ENCODE measurements at regions not wholly inside any gene's neighbourhood (a gene's known extent, or its start where the extent isn't known, plus 50 kb on each side); places are given as distances from the start of the nearest gene placed in this dataset.

GRCh38 chr9:90446200-90446948 is 196.2 kb downstream of the DIRAS2 start:
- no peaks in the 10 kb centered on the region for H3K9me3 ChIP-seq (ENCODE audit: control insufficient read depth, low read length)
- H3K27me3 ChIP-seq (ENCODE audit: control insufficient read depth, insufficient read depth, low read length), result no peaks in the 10 kb centered on the region
- no peaks in the 10 kb centered on the region for H3K4me1 ChIP-seq (ENCODE audit: control insufficient read depth, insufficient read depth, low read length)
- H3K36me3 ChIP-seq (ENCODE audit: control insufficient read depth, insufficient read depth, low read length), result no peaks in the 10 kb centered on the region
- H3K9ac ChIP-seq (ENCODE audit: low read length), result no peak overlapping the region
- no peak overlapping the region for H3K4me3 ChIP-seq (ENCODE audit: low read length)

GRCh38 chr9:90447773-90448172 is 194.9 kb downstream of the DIRAS2 start:
- no peak overlapping the region for H3K9ac ChIP-seq (ENCODE audit: low read length)

GRCh38 chr9:90449213-90449925 is 193.3 kb downstream of the DIRAS2 start:
- H3K9ac ChIP-seq (ENCODE audit: low read length), result no peak overlapping the region
- H3K9me3 ChIP-seq (ENCODE audit: control insufficient read depth, low read length), result no peaks in the 10 kb centered on the region
- no peaks in the 10 kb centered on the region for H3K27me3 ChIP-seq (ENCODE audit: control insufficient read depth, insufficient read depth, low read length)
- H3K36me3 ChIP-seq (ENCODE audit: control insufficient read depth, insufficient read depth, low read length), result no peaks in the 10 kb centered on the region
- H3K4me1 ChIP-seq (ENCODE audit: control insufficient read depth, insufficient read depth, low read length), result no peaks in the 10 kb centered on the region
- H3K4me3 ChIP-seq (ENCODE audit: low read length), result no peak overlapping the region

More at GRCh38 chr9:90447773-90448172, 194.9 kb downstream of the DIRAS2 start:
- Histone ChIP-seq H3K9me3 (ENCODE audit: control insufficient read depth, low read length) (no peaks in the 10 kb centered on the region), H3K27me3 (ENCODE audit: control insufficient read depth, insufficient read depth, low read length) (no peaks in the 10 kb centered on the region), H3K4me1 (ENCODE audit: control insufficient read depth, insufficient read depth, low read length) (no peaks in the 10 kb centered on the region), H3K4me3 (ENCODE audit: low read length) (no peak overlapping the region), H3K36me3 (ENCODE audit: control insufficient read depth, insufficient read depth, low read length) (no peaks in the 10 kb centered on the region)

GRCh38 chr9:90451804-90452203 is 190.8 kb downstream of the DIRAS2 start:
- no peaks in the 10 kb centered on the region for H3K9me3 ChIP-seq (ENCODE audit: control insufficient read depth, low read length)
- no peaks in the 10 kb centered on the region for H3K27me3 ChIP-seq (ENCODE audit: control insufficient read depth, insufficient read depth, low read length)
- no peaks in the 10 kb centered on the region for H3K36me3 ChIP-seq (ENCODE audit: control insufficient read depth, insufficient read depth, low read length)
- H3K9ac ChIP-seq (ENCODE audit: low read length), result no peak overlapping the region
- H3K4me3 ChIP-seq (ENCODE audit: low read length), result no peak overlapping the region
- H3K4me1 ChIP-seq (ENCODE audit: control insufficient read depth, insufficient read depth, low read length), result no peaks in the 10 kb centered on the region

GRCh38 chr9:90455316-90455715 is 187.3 kb downstream of the DIRAS2 start:
- H3K4me3 ChIP-seq (ENCODE audit: low read length), result no peak overlapping the region
- H3K36me3 ChIP-seq (ENCODE audit: control insufficient read depth, insufficient read depth, low read length), result no peaks in the 10 kb centered on the region
- H3K9ac ChIP-seq (ENCODE audit: low read length), result no peak overlapping the region
- H3K4me1 ChIP-seq (ENCODE audit: control insufficient read depth, insufficient read depth, low read length), result no peaks in the 10 kb centered on the region
- H3K27me3 ChIP-seq (ENCODE audit: control insufficient read depth, insufficient read depth, low read length), result no peaks in the 10 kb centered on the region
- H3K9me3 ChIP-seq (ENCODE audit: control insufficient read depth, low read length), result no peaks in the 10 kb centered on the region

GRCh38 chr9:90457386-90458190 is 185.0 kb downstream of the DIRAS2 start:
- Histone ChIP-seq H3K27me3 (ENCODE audit: control insufficient read depth, insufficient read depth, low read length) (no peaks in the 10 kb centered on the region), H3K4me3 (ENCODE audit: low read length) (no peak overlapping the region), H3K9ac (ENCODE audit: low read length) (no peak overlapping the region), H3K36me3 (ENCODE audit: control insufficient read depth, insufficient read depth, low read length) (no peaks in the 10 kb centered on the region), H3K9me3 (ENCODE audit: control insufficient read depth, low read length) (no peaks in the 10 kb centered on the region), H3K4me1 (ENCODE audit: control insufficient read depth, insufficient read depth, low read length) (no peaks in the 10 kb centered on the region)

GRCh38 chr9:90458485-90458884 is 184.1 kb downstream of the DIRAS2 start:
- Histone ChIP-seq H3K36me3 (ENCODE audit: control insufficient read depth, insufficient read depth, low read length) (no peaks in the 10 kb centered on the region), H3K4me3 (ENCODE audit: low read length) (no peak overlapping the region), H3K9me3 (ENCODE audit: control insufficient read depth, low read length) (no peaks in the 10 kb centered on the region), H3K9ac (ENCODE audit: low read length) (no peak overlapping the region), H3K4me1 (ENCODE audit: control insufficient read depth, insufficient read depth, low read length) (no peaks in the 10 kb centered on the region), H3K27me3 (ENCODE audit: control insufficient read depth, insufficient read depth, low read length) (no peaks in the 10 kb centered on the region)

GRCh38 chr9:90459321-90459720 is 183.3 kb downstream of the DIRAS2 start:
- Histone ChIP-seq H3K4me3 (ENCODE audit: low read length) (no peak overlapping the region), H3K36me3 (ENCODE audit: control insufficient read depth, insufficient read depth, low read length) (no peaks in the 10 kb centered on the region), H3K27me3 (ENCODE audit: control insufficient read depth, insufficient read depth, low read length) (no peaks in the 10 kb centered on the region), H3K9me3 (ENCODE audit: control insufficient read depth, low read length) (no peaks in the 10 kb centered on the region), H3K9ac (ENCODE audit: low read length) (no peak overlapping the region), H3K4me1 (ENCODE audit: control insufficient read depth, insufficient read depth, low read length) (no peaks in the 10 kb centered on the region)

GRCh38 chr9:90460220-90460619 is 182.4 kb downstream of the DIRAS2 start:
- Histone ChIP-seq H3K27me3 (ENCODE audit: control insufficient read depth, insufficient read depth, low read length) (no peaks in the 10 kb centered on the region), H3K36me3 (ENCODE audit: control insufficient read depth, insufficient read depth, low read length) (no peaks in the 10 kb centered on the region), H3K4me1 (ENCODE audit: control insufficient read depth, insufficient read depth, low read length) (no peaks in the 10 kb centered on the region)

GRCh38 chr9:90464978-90465377 is 177.6 kb downstream of the DIRAS2 start:
- Histone ChIP-seq H3K4me1 (ENCODE audit: control insufficient read depth, insufficient read depth, low read length) (no peaks in the 10 kb centered on the region), H3K4me3 (ENCODE audit: low read length) (no peak overlapping the region), H3K9me3 (ENCODE audit: control insufficient read depth, low read length) (no peaks in the 10 kb centered on the region), H3K9ac (ENCODE audit: low read length) (no peak overlapping the region), H3K27me3 (ENCODE audit: control insufficient read depth, insufficient read depth, low read length) (no peaks in the 10 kb centered on the region), H3K36me3 (ENCODE audit: control insufficient read depth, insufficient read depth, low read length) (no peaks in the 10 kb centered on the region)

More at GRCh38 chr9:90460220-90460619, 182.4 kb downstream of the DIRAS2 start:
- Histone ChIP-seq H3K9me3 (ENCODE audit: control insufficient read depth, low read length) (no peaks in the 10 kb centered on the region), H3K4me3 (ENCODE audit: low read length) (no peak overlapping the region), H3K9ac (ENCODE audit: low read length) (no peak overlapping the region)

GRCh38 chr9:90466441-90466840 is 176.2 kb downstream of the DIRAS2 start:
- Histone ChIP-seq H3K4me3 (ENCODE audit: low read length) (no peak overlapping the region), H3K4me1 (ENCODE audit: control insufficient read depth, insufficient read depth, low read length) (no peaks in the 10 kb centered on the region), H3K9ac (ENCODE audit: low read length) (no peak overlapping the region), H3K36me3 (ENCODE audit: control insufficient read depth, insufficient read depth, low read length) (no peaks in the 10 kb centered on the region), H3K9me3 (ENCODE audit: control insufficient read depth, low read length) (no peaks in the 10 kb centered on the region), H3K27me3 (ENCODE audit: control insufficient read depth, insufficient read depth, low read length) (no peaks in the 10 kb centered on the region)

- H3K4me3 ChIP-seq (ENCODE audit: low read length), result no peak overlapping the region
- H3K9me3 ChIP-seq (ENCODE audit: control insufficient read depth, low read length), result no peaks in the 10 kb centered on the region
- no peaks in the 10 kb centered on the region for H3K4me1 ChIP-seq (ENCODE audit: control insufficient read depth, insufficient read depth, low read length)
- no peaks in the 10 kb centered on the region for H3K36me3 ChIP-seq (ENCODE audit: control insufficient read depth, insufficient read depth, low read length)
- no peaks in the 10 kb centered on the region for H3K27me3 ChIP-seq (ENCODE audit: control insufficient read depth, insufficient read depth, low read length)
- H3K9ac ChIP-seq (ENCODE audit: low read length), result no peak overlapping the region
Observed at GRCh38 chr9:90469435-90469834, 173.2 kb downstream of the DIRAS2 start.
